ENCODE measurements at regions not wholly inside any gene's neighbourhood (a gene's known extent, or its start where the extent isn't known, plus 50 kb on each side); places are given as distances from the start of the nearest gene placed in this dataset.

- DNase-seq = no peak
These were observed 103.7 kb downstream of the CTTN start for GRCh38 chr11:70501933-70502540.

- DNase-seq = no peak
These were observed 104.5 kb downstream of the CTTN start for GRCh38 chr11:70502677-70503467.

GRCh38 chr11:70503468-70504221, 105.3 kb downstream of the CTTN start:
- no peak for DNase-seq

- DNase-seq = no peak
These were observed 106.1 kb downstream of the CTTN start for GRCh38 chr11:70504246-70505020.

- no peak for DNase-seq
These were observed 107.0 kb downstream of the CTTN start for GRCh38 chr11:70505331-70505731.

GRCh38 chr11:70505761-70506657, 107.7 kb downstream of the CTTN start:
- no peak for DNase-seq

GRCh38 chr11:70506658-70506970, 108.3 kb downstream of the CTTN start:
- DNase-seq = no peak

GRCh38 chr11:70506986-70507385, 108.7 kb downstream of the CTTN start:
- no peak for DNase-seq

- no peak for DNase-seq
These were observed 109.3 kb downstream of the CTTN start for GRCh38 chr11:70507466-70508230.

GRCh38 chr11:70508231-70508480, 109.8 kb downstream of the CTTN start:
- no peak for DNase-seq

- no peak for DNase-seq
These were observed 111.1 kb downstream of the CTTN start for GRCh38 chr11:70509476-70509875.

GRCh38 chr11:70510106-70510505, 111.8 kb downstream of the CTTN start:
- no peak for DNase-seq

- DNase-seq = no peak
These were observed 112.2 kb downstream of the CTTN start for GRCh38 chr11:70510571-70510970.

- no peak for DNase-seq
These were observed 113.0 kb downstream of the CTTN start for GRCh38 chr11:70511345-70511744.

- no peak for DNase-seq
These were observed 114.4 kb downstream of the CTTN start for GRCh38 chr11:70512716-70513115.

GRCh38 chr11:70517203-70517602, 118.9 kb downstream of the CTTN start:
- DNase-seq = no peak

- peak; percentile 15 for DNase-seq
These were observed 119.9 kb downstream of the CTTN start for GRCh38 chr11:70517988-70518907.

GRCh38 chr11:70519117-70519516, 120.8 kb downstream of the CTTN start:
- no peak for DNase-seq

GRCh38 chr11:70521475-70522308, 123.4 kb downstream of the CTTN start:
- no peak for DNase-seq

GRCh38 chr11:70522309-70522592, 123.9 kb downstream of the CTTN start:
- no peak for DNase-seq

Measured in NCI-H226 (cell line).